ENCODE measurements at regions not wholly inside any gene's neighbourhood (a gene's known extent, or its start where the extent isn't known, plus 50 kb on each side); places are given as distances from the start of the nearest gene placed in this dataset.

DNA sequence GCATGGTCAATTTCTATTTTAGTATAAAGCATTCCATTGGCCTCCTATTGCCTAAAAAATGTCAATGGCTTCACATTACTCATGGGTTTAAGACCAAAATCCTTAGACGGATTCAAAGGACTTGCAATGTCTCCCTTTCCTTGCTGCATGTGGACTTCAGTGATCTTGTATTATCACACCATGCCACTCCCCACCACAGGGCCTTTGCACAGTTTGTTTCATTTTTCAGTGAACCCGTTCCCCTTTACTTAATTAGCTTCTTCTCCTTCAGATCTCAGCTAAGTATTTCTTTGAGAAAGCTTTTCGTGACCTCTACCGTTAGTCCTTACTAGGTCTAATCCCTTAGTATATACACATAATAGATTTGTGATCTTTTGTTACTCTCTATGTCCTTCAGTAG lies 269.7 kb downstream of the FAM76B start:
- TF ChIP-seq, protein P1, sequence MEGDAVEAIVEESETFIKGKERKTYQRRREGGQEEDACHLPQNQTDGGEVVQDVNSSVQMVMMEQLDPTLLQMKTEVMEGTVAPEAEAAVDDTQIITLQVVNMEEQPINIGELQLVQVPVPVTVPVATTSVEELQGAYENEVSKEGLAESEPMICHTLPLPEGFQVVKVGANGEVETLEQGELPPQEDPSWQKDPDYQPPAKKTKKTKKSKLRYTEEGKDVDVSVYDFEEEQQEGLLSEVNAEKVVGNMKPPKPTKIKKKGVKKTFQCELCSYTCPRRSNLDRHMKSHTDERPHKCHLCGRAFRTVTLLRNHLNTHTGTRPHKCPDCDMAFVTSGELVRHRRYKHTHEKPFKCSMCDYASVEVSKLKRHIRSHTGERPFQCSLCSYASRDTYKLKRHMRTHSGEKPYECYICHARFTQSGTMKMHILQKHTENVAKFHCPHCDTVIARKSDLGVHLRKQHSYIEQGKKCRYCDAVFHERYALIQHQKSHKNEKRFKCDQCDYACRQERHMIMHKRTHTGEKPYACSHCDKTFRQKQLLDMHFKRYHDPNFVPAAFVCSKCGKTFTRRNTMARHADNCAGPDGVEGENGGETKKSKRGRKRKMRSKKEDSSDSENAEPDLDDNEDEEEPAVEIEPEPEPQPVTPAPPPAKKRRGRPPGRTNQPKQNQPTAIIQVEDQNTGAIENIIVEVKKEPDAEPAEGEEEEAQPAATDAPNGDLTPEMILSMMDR (IDR thresholded peaks at IDR 0.05): no peak
- no peak for TF ChIP-seq POLR2A (IDR thresholded peaks at IDR 0.05)
